Thyroid gland (tissue), 4 donors: ENCODE measurements at regions not wholly inside any gene's neighbourhood (a gene's known extent, or its start where the extent isn't known, plus 50 kb on each side); places are given as distances from the start of the nearest gene placed in this dataset.
"Not testable (repeated sequence)": the region's sequence is repeated elsewhere in the genome, so short reads cannot be mapped to it uniquely, and the experiment has no call there.

ENCODE experiments used
- POLR2A ChIP-seq, 2 donors: fragments of 450-650 bp; IDR thresholded peaks; one replicate each; pipeline ENCODE4 v1.6.1; 2017; ENCODE audit warnings: antibody characterized with exemption in 2 of 2, mild to moderate bottlenecking in 2 of 2, moderate library complexity in 1 of 2
- TF ChIP-seq, protein P1 (sequence below), 6 experiments: fragments of 200-600 bp in 3 of 6; fragments of 450-650 bp in 3 of 6; sonication (generic) in 3 of 6; IDR thresholded peaks; one replicate each; pipeline ENCODE4 v1.5.1; 2016 to 2019; ENCODE audit warnings: antibody characterized with exemption in 6 of 6, mild to moderate bottlenecking in 2 of 6, inconsistent platforms in 1 of 6, moderate library complexity in 1 of 6

- not testable (repeated sequence) for TF ChIP-seq POLR2A (IDR thresholded peaks at IDR 0.05)
- TF ChIP-seq, protein P1, sequence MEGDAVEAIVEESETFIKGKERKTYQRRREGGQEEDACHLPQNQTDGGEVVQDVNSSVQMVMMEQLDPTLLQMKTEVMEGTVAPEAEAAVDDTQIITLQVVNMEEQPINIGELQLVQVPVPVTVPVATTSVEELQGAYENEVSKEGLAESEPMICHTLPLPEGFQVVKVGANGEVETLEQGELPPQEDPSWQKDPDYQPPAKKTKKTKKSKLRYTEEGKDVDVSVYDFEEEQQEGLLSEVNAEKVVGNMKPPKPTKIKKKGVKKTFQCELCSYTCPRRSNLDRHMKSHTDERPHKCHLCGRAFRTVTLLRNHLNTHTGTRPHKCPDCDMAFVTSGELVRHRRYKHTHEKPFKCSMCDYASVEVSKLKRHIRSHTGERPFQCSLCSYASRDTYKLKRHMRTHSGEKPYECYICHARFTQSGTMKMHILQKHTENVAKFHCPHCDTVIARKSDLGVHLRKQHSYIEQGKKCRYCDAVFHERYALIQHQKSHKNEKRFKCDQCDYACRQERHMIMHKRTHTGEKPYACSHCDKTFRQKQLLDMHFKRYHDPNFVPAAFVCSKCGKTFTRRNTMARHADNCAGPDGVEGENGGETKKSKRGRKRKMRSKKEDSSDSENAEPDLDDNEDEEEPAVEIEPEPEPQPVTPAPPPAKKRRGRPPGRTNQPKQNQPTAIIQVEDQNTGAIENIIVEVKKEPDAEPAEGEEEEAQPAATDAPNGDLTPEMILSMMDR (IDR thresholded peaks at IDR 0.05) = not testable (repeated sequence)
Observed at GRCh38 chr5:104546871-104547270, 984.3 kb upstream of the NUDT12 start.
